A673 (cell line): ENCODE measurements at regions not wholly inside any gene's neighbourhood (a gene's known extent, or its start where the extent isn't known, plus 50 kb on each side); places are given as distances from the start of the nearest gene placed in this dataset.
A peak's percentile ranks its signal among the peaks of the same experiment; 100 is the strongest.
"Not testable (repeated sequence)": the region's sequence is repeated elsewhere in the genome, so short reads cannot be mapped to it uniquely, and the experiment has no call there.

ENCODE experiments used
- BruUV-seq: library from RNA; stranded (reverse); fragments of 400-500 nt; replicated peaks from 2 replicates; lab custom pipeline; 2021; lab: Mats Ljungman, UMichigan
- CTCF ChIA-PET: fragments of 300-600 bp; sonication (Branson Sonifier 250); formaldehyde crosslinking; loops from one replicate; lab custom pipeline; 2022; ENCODE audit warnings: antibody characterized with exemption; lab: Charles Lee
- POLR2A ChIA-PET: fragments of 300-600 bp; sonication (Branson Sonifier 250); formaldehyde crosslinking; loops from one replicate; lab custom pipeline; 2022; ENCODE audit warnings: antibody characterized with exemption; ENCODE audit not compliant: low non-redundant PET; lab: Charles Lee
- DNase-seq: peaks from one replicate; pipeline ENCODE4 v3.0.0-alpha.2; 2015; ENCODE audit warnings: low spot score
- H3K27ac ChIP-seq: fragments of 200-600 bp; sonication (generic); 2 replicates; pipeline ENCODE4 v1.5.1; 2016; ENCODE audit warnings: mixed run types, low read depth, mild to moderate bottlenecking, mixed read lengths, antibody characterized with exemption, low read length; ENCODE audit not compliant: poor library complexity, severe bottlenecking
- H3K27me3 ChIP-seq: fragments of 200-600 bp; sonication (generic); replicated peaks from 2 replicates; pipeline ENCODE4 v1.6.1; 2017; ENCODE audit warnings: mixed run types, low read depth, mild to moderate bottlenecking, mixed read lengths, antibody characterized with exemption, low read length; ENCODE audit not compliant: insufficient read depth, poor library complexity
- H3K36me3 ChIP-seq: fragments of 200-600 bp; sonication (generic); 2 replicates; pipeline ENCODE4 v1.6.1; 2016; ENCODE audit warnings: mixed run types, mild to moderate bottlenecking, mixed read lengths, antibody characterized with exemption, low read length; ENCODE audit not compliant: insufficient read depth, poor library complexity, severe bottlenecking
- H3K4me1 ChIP-seq: fragments of 200-600 bp; sonication (generic); 2 replicates; pipeline ENCODE4 v1.6.1; 2017; ENCODE audit warnings: mixed run types, mild to moderate bottlenecking, mixed read lengths, antibody characterized with exemption, low read length; ENCODE audit not compliant: insufficient read depth, poor library complexity, severe bottlenecking
- H3K4me3 ChIP-seq: fragments of 200-600 bp; sonication (generic); 2 replicates; pipeline ENCODE4 v1.5.1; 2016; ENCODE audit warnings: low read depth, mixed run types, mild to moderate bottlenecking, mixed read lengths, low read length; ENCODE audit not compliant: poor library complexity, severe bottlenecking
- H3K9me3 ChIP-seq: fragments of 200-600 bp; sonication (generic); 2 replicates; pipeline ENCODE4 v1.6.1; 2016; ENCODE audit warnings: mixed run types, low read depth, mild to moderate bottlenecking, mixed read lengths, antibody characterized with exemption, low read length; ENCODE audit not compliant: poor library complexity, severe bottlenecking
- CTCF ChIP-seq: fragments of 300-800, 200-600 bp; sonication (generic); conservative IDR thresholded peaks from 2 replicates; pipeline ENCODE4 v1.5.1; 2017; ENCODE audit warnings: low read depth, mild to moderate bottlenecking, antibody characterized with exemption, low read length, moderate library complexity, mixed read lengths
- EZH2 ChIP-seq: fragments of 200-600 bp; sonication (generic); IDR thresholded peaks from 2 replicates; pipeline ENCODE4 v1.6.1; 2017; ENCODE audit warnings: borderline replicate concordance, low read depth, mild to moderate bottlenecking, mixed read lengths, antibody characterized with exemption, low read length; ENCODE audit not compliant: poor library complexity, severe bottlenecking
- intact Hi-C: fragments of 100-400 bp; cut with micrococcal nuclease; formaldehyde crosslinking; loops from one replicate; pipeline ENCODE4 v1.10.0; 2022; ENCODE audit not compliant: unreplicated experiment

GRCh38 chr13:109702030-109702597, 84.3 kb downstream of the IRS2 start:
- POLR2A ChIA-PET, H3K27ac ChIP-seq, H3K27me3 ChIP-seq, DNase-seq, CTCF ChIA-PET, H3K4me3 ChIP-seq, H3K9me3 ChIP-seq, H3K36me3 ChIP-seq, intact Hi-C loops, BruUV-seq: not testable (repeated sequence)
- H3K4me1 ChIP-seq, result peaks cover 34% of the 10 kb centered on the region

- POLR2A ChIA-PET, result no interaction called here
- intact Hi-C loops, result loop anchor here (2.0 kb wide), 1 partner anchor 43 kb away; no protein-coding TSS in a partner anchor
- peak overlapping the region; percentile 34 for H3K27ac ChIP-seq
- H3K9me3 ChIP-seq, result no peaks in the 10 kb centered on the region
- peak; percentile 97 for DNase-seq
- TF ChIP-seq CTCF (no peak), EZH2 (no peak)
- CTCF ChIA-PET, result interaction anchor here (0.6 kb wide), 1 partner anchor 9 kb away, joined by 4 read pairs; no protein-coding TSS in a partner anchor
- H3K4me1 ChIP-seq, result peaks cover 23% of the 10 kb centered on the region
- no peaks in the 10 kb centered on the region for H3K36me3 ChIP-seq
- H3K4me3 ChIP-seq, result no peak overlapping the region
- no TSS peak for BruUV-seq
- no peaks in the 10 kb centered on the region for H3K27me3 ChIP-seq
Measured at GRCh38 chr13:109700176-109700575, 86.2 kb downstream of the IRS2 start.

- Histone ChIP-seq H3K27ac (peak overlapping the region; percentile 28), H3K27me3 (no peaks in the 10 kb centered on the region), H3K4me3 (no peak overlapping the region), H3K9me3 (no peaks in the 10 kb centered on the region), H3K4me1 (peaks cover 22% of the 10 kb centered on the region), H3K36me3 (no peaks in the 10 kb centered on the region)
- ChIA-PET CTCF (no interaction called here), POLR2A (no interaction called here)
- BruUV-seq, result no TSS peak
- DNase-seq, result peak; percentile 27
- TF ChIP-seq CTCF, result peak; percentile 47
- no peak for TF ChIP-seq EZH2
- intact Hi-C loops, result loop anchor here (2.0 kb wide), 1 partner anchor 43 kb away; no protein-coding TSS in a partner anchor
Measured at GRCh38 chr13:109699628-109700071, 86.7 kb downstream of the IRS2 start.

- no peak for DNase-seq
- Histone ChIP-seq H3K9me3 (no peaks in the 10 kb centered on the region), H3K4me3 (no peak overlapping the region), H3K36me3 (no peaks in the 10 kb centered on the region), H3K27ac (no peak overlapping the region), H3K4me1 (peaks cover 22% of the 10 kb centered on the region), H3K27me3 (no peaks in the 10 kb centered on the region)
- no peak for TF ChIP-seq EZH2
- TF ChIP-seq CTCF, result no peak
- CTCF ChIA-PET, result no interaction called here
- intact Hi-C loops, result no loop called here
- POLR2A ChIA-PET, result no interaction called here
- BruUV-seq, result no TSS peak
Measured at GRCh38 chr13:109698779-109699178, 87.6 kb downstream of the IRS2 start.
